ENCODE measurements at regions not wholly inside any gene's neighbourhood (a gene's known extent, or its start where the extent isn't known, plus 50 kb on each side); places are given as distances from the start of the nearest gene placed in this dataset.
"Not testable (repeated sequence)": the region's sequence is repeated elsewhere in the genome, so short reads cannot be mapped to it uniquely, and the experiment has no call there.

DNA sequence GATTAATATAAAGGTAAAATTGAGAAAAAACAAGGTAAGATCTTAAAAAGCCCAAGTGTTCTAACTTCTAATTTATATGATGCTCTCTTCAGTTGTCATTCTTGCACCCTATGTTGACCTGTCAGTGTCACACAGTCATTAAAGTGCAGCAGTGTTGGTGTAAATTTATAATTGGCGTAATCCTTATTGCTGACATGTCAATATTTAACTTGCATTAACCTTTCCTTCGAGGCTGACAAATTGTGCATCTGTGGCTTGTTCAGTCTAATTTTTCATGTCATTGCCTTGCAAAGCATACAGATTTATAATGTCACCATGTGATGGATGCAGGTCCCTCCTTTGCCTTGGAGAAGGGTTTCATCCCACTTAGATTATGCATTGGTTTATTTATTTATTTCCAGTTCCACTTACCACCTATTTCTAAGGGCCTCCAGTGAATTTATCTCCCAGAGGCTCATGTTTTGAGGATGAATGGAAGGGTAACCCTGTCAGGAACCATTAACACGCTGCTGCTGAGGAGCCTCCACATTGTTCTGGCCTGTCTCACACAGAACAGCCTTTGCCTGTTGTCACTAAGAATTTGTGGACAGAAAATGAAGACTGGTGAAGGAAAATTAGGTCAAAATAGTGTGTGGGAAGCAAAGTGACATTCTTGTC is 1098.5 kb upstream of the LCORL start:
- no peak for DNase-seq

GRCh38 chr4:19117022-19117421 is 1095.5 kb upstream of the LCORL start:
- no peak for DNase-seq

GRCh38 chr4:19104176-19104575 is 1082.6 kb upstream of the LCORL start:
- DNase-seq, result no peak

- no peak for DNase-seq
These were observed 1074.0 kb upstream of the LCORL start for GRCh38 chr4:19095491-19096046.

DNA sequence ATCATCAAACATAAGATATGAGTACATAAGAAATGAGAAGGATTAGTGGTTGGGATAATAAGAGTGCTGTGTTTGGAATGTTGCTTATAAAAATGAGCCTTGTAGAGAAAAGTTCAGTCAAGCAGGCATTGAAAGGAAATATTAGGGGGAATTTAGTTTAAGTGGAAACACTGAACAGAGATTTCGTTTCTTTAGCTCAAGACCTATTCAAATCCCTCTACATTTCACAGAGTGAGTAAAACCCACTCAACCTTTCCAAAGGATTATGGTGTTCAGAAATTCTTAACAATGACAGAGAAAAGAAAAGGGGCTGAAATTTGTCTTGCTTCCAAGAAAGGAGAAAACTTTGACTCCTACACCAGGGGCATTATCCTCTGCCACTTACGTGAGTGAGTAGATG is 1072.4 kb upstream of the LCORL start:
- DNase-seq, result no peak

GRCh38 chr4:19092797-19093196 is 1071.2 kb upstream of the LCORL start:
- no peak for DNase-seq

DNA sequence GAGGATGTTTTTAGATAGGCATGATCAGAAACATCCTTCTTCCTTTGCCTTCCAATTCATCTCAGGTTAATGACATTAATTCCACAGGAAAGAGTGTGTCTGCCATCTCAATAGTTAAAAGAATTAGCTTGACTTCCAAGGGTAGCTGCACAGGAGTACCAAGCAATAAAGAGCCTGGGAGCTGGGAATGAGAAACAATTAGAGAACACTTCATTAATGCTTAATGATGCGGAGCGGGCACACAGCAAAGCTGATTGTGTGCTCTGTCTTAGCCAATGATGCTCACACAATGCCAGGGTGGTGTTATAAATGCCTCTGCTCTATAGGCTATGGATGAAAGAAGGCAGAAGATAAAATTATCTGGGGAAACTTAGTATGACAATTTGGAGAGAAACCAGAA is 1052.5 kb upstream of the LCORL start:
- DNase-seq, result no peak

GRCh38 chr4:19063662-19064061 is 1042.1 kb upstream of the LCORL start:
- no peak for DNase-seq

GRCh38 chr4:19054916-19055315 is 1033.4 kb upstream of the LCORL start:
- DNase-seq, result no peak

- no peak for DNase-seq
These were observed 1030.3 kb upstream of the LCORL start for GRCh38 chr4:19051831-19052230.

GRCh38 chr4:19047279-19047880 is 1025.8 kb upstream of the LCORL start:
- no peak for DNase-seq

GRCh38 chr4:19039816-19040215 is 1018.3 kb upstream of the LCORL start:
- no peak for DNase-seq

DNA sequence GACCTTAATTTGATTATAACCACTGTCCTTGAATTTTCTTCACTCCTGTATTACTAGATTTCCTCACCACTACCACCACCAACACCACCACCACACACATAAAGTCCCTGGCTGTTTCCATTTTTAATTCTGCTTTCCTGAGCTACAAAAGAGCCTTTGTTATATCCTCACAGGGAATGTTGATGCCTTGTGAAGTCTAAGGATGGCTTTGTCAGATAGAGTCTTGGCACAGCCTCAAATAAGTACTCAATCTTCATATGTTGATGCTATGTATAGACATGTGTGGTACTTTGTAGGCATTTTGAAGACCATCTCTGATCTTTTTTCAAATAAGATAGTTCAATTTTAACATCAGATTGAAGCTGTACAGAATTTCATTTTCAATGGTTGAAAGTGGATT is 1016.7 kb upstream of the LCORL start:
- DNase-seq, result no peak

GRCh38 chr4:19033816-19034733 is 1012.5 kb upstream of the LCORL start:
- no peak for DNase-seq

- DNase-seq, result no peak
These were observed 1009.0 kb upstream of the LCORL start for GRCh38 chr4:19030536-19030935.

- no peak for DNase-seq
These were observed 1008.5 kb upstream of the LCORL start for GRCh38 chr4:19030048-19030447.

DNA sequence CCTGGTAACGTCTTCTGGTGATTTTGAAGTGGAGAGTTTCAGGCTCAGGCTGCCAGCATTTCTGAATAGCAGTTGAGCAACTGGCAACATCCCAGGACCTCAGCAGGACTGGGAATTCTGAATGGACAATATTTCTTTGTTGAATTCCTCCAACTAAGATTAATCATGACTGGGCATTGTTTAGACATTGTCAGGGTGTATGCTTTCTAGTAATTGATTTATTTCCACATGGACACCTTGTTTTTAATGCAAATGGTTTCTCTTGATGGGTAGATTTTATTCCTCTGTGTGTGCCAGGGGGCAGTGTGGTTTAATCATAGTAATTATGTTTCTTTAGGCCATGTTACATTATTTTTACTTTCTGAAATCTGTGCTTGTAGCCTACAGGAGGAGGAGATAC is 1004.7 kb upstream of the LCORL start:
- DNase-seq, result no peak

DNA sequence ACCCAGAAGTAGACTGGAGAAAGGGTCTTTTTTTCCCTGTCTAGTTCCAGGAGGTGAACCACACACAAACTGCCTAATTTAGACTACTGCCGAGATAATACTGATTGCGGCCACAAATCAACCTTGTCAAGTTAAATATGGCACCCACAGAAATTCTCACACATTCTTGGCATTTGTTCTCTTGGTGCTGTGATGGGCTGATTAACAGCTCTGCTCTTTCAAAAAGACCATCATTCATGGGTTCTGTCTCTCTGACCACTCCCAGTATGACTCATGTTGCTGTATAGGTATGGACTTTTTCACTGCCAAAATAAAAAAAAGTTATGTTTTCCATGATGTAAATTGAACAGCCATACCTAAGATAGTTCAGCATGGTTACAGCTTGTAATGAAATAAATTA is 1003.5 kb upstream of the LCORL start:
- DNase-seq, result no peak

GRCh38 chr4:19024047-19024446 is 1002.5 kb upstream of the LCORL start:
- no peak for DNase-seq

- DNase-seq, result no peak
These were observed 1000.1 kb upstream of the LCORL start for GRCh38 chr4:19021617-19022016.

GRCh38 chr4:19016550-19016949 is 995.0 kb upstream of the LCORL start:
- DNase-seq, result not testable (repeated sequence)

DNA sequence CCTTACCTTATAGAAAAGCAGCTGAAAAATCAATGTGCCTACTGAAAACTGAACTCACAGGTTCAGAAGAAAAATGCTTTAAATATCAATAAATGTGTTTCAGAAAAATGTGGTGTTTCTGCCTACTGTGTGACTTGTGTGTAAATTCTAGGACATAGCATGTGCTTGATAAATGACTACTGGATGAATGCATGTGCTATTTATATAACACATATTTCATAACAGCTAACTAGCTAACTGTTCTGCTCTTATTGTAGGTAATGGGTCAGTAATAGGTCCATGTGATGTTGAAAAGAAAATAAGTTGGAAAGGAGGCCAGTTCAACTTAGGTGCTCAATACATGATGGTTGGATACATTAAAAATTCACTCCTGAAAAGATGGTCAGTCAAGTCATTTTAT is 993.0 kb upstream of the LCORL start:
- DNase-seq, result no peak

GRCh38 chr4:19010761-19011160 is 989.2 kb upstream of the LCORL start:
- DNase-seq, result no peak

- DNase-seq, result no peak
These were observed 988.3 kb upstream of the LCORL start for GRCh38 chr4:19009881-19010280.
